ENCODE measurements at regions not wholly inside any gene's neighbourhood (a gene's known extent, or its start where the extent isn't known, plus 50 kb on each side); places are given as distances from the start of the nearest gene placed in this dataset.

GRCh38 chr5:61949679-61950435 lies 356.1 kb upstream of the KIF2A start:
- DNase-seq (ENCODE audit: low read depth in 4 of 4, low spot score in 1 of 4), result no peak

DNA sequence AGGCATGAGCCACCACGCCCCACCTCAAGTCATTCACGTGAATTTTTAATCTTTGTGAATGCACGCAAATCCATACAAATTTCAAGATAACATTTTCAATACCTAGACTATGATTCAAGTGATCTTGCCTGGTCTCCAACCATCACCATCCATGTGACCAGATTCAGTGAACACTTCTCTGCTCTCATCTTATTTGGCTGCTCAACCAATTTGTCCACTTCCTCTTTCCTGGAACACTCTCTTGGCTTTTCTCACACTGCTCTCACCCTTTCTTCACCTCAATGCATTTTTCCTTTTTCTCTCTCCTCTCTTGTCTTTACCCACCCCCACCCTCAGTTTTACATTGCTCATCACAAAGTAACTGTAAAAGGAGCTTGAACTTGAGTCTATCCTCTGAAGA lies 354.7 kb upstream of the KIF2A start:
- DNase-seq (ENCODE audit: low read depth in 4 of 4, low spot score in 1 of 4), result no peak

GRCh38 chr5:61953913-61954312 lies 352.1 kb upstream of the KIF2A start:
- DNase-seq (ENCODE audit: low read depth in 4 of 4, low spot score in 1 of 4), result no peak

GRCh38 chr5:61964201-61964600 lies 341.8 kb upstream of the KIF2A start:
- no peak for DNase-seq (ENCODE audit: low read depth in 4 of 4, low spot score in 1 of 4)

DNA sequence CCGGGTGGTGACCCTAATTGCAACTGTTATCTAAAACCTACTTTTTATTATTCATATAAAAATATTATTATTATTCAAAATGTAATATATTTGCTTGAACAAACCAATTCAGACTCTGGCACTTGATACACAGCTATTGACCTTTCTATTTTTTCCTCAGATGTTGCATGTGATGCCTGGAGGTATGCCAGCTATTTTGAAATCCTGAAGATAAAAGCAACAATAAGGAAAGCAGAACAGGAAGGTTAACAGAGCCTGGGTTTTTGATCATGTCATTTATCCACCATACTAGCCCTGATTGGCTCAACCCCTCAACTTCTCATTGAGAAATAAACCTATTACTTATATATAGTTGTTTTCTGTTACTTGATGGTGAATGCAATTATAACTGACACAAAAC lies 340.9 kb upstream of the KIF2A start:
- no peak for DNase-seq (ENCODE audit: low read depth in 4 of 4, low spot score in 1 of 4)

GRCh38 chr5:61965490-61965889 lies 340.5 kb upstream of the KIF2A start:
- DNase-seq (ENCODE audit: low read depth in 4 of 4, low spot score in 1 of 4), result no peak

DNA sequence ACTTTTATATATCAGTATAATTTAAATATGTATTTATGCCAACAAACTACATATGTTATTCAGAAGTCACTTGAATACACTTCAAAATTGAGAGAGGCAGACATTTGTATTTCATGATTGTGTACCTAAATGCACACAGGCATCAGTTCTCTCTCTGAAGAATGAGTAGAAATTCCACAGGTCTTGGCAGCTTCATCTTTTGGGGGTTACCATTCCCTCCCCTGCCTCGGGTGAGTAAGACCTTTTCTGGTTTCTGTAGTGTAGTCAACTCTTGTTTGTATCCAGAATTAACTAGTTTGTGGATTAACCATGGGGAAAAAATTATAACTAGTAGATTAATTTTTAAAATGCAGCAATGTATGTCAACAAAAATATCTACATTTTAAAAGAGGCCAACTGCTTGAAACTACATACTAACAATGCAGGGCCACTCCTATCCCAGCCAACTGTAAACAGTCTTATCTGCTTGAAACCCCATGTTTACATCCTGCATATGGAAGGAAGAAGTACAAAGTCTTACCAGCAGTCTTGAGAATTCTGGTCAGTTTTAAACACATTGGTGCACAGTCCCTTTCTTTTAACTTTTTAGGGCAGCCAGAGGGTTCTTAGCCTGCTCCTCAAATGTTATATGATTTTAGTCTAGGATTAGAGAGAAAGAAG lies 339.6 kb upstream of the KIF2A start:
- no peak for DNase-seq (ENCODE audit: low read depth in 4 of 4, low spot score in 1 of 4)

- no peak for DNase-seq (ENCODE audit: low read depth in 4 of 4, low spot score in 1 of 4)
Observed at GRCh38 chr5:61966997-61967396, 339.0 kb upstream of the KIF2A start.

DNA sequence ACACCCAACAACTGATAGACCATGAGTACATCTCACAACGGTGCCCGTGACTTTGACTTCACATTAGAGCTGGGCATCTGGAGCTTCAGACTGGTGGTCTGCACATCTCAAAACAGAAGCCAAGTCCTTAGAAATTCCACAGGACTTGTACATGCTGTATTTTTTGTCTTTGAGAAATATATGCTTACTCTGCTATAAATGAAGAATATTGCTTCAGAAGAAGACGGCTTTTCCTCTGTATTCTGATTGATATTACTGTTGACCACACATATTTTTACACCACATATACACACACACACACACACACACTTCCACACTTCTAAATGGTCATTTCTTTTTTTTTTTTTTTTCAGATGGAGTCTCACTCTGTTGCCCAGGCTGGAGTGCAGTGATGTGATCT lies 338.3 kb upstream of the KIF2A start:
- DNase-seq (ENCODE audit: low read depth in 4 of 4, low spot score in 1 of 4), result no peak

GRCh38 chr5:61969347-61969746 lies 336.7 kb upstream of the KIF2A start:
- DNase-seq (ENCODE audit: low read depth in 4 of 4, low spot score in 1 of 4), result no peak

GRCh38 chr5:61969755-61970154 lies 336.3 kb upstream of the KIF2A start:
- DNase-seq (ENCODE audit: low read depth in 4 of 4, low spot score in 1 of 4), result no peak

DNA sequence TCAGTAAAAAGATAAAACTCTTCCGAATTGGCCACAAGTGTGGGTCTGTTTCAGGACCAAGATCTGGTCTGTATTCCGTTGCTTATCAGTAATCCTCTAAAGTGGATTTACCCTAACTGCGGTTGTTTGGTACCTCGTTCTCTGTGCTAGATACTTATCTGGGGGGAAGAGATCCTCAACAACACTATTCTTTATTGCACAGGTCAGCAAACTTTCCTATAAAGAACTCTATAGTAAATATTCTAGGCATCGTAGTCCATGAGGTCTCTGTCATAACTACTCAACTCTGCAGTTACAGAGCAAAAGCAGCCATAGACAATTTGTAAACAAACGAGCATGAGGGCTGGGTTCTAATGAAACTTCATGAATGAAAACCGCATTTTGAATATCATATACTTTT lies 335.8 kb upstream of the KIF2A start:
- DNase-seq (ENCODE audit: low read depth in 4 of 4, low spot score in 1 of 4), result no peak

- DNase-seq (ENCODE audit: low read depth in 4 of 4, low spot score in 1 of 4), result no peak
Observed at GRCh38 chr5:61974680-61975079, 331.3 kb upstream of the KIF2A start.

DNA sequence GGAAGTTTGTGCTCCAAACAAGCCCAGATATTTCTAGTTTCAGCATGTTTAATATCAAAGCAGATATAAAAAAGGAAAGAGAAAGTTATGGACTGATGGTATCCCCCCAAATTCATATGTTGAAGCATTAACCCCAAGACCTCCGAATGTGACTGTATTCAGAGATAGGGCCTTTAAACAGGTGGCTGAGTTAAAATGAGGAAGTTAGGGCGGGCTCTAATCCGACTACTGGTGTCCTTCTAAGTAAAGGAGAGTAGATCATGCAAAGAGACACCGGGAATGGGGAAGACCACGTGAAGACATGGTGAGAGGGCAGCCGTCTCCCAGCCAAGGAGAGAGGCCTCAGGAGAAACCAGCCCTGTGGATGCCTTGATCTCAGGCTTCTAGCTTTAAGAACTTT lies 324.1 kb upstream of the KIF2A start:
- no peak for DNase-seq (ENCODE audit: low read depth in 4 of 4, low spot score in 1 of 4)

DNA sequence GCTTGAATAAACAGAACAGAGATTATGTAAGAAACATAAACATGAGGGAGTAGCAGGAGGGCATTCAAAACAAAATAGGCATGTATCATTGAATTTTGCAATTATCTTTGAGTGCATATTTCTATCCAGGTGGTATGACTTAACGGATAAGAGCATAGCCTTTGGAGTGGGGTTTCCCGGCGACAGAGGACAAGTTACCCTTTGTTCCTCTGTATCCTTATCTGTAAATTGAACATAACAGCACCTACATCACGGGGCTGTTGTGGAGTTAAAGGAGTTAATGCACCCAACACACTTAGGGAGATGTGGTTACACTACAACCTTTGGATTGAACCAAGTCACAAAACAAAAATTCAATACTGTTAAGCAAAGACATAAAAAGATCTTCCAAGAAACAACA lies 314.6 kb upstream of the KIF2A start:
- DNase-seq (ENCODE audit: low read depth in 4 of 4, low spot score in 1 of 4), result no peak

- no peak for DNase-seq (ENCODE audit: low read depth in 4 of 4, low spot score in 1 of 4)
Observed at GRCh38 chr5:61991866-61992265, 314.1 kb upstream of the KIF2A start.

DNA sequence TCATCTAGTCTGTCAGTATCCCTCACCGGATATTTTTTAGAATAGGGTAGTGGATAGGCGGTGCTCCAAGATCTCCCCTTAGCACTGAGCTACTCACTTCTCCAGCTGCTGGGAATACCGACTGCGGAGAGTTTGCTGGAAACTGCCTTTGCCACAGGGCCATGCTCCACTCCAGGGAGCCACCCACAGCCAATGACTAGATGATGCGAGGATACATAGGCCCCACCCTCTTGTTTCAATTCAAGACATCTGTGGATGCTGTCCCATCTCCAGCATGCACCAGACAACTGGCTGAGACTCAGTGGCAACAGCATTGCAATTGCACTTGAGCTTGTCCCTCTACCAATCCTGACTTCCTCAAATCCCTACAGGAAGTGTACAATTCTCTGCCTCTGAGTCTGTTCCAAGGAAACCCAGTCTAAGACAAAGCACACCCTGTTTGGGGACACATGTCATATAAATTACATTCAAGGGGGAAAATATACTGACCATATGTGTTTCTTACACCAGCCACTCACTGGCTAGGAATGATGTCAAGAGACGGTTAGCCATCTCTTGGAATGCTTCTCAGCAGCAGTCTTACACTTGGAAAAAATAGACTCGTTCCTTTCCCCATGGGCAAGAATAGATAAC lies 312.6 kb upstream of the KIF2A start:
- DNase-seq (ENCODE audit: low read depth in 4 of 4, low spot score in 1 of 4), result no peak

GRCh38 chr5:61994171-61994570 lies 311.8 kb upstream of the KIF2A start:
- DNase-seq (ENCODE audit: low read depth in 4 of 4, low spot score in 1 of 4), result no peak

GRCh38 chr5:61995486-61995885 lies 310.5 kb upstream of the KIF2A start:
- DNase-seq (ENCODE audit: low read depth in 4 of 4, low spot score in 1 of 4), result no peak

DNA sequence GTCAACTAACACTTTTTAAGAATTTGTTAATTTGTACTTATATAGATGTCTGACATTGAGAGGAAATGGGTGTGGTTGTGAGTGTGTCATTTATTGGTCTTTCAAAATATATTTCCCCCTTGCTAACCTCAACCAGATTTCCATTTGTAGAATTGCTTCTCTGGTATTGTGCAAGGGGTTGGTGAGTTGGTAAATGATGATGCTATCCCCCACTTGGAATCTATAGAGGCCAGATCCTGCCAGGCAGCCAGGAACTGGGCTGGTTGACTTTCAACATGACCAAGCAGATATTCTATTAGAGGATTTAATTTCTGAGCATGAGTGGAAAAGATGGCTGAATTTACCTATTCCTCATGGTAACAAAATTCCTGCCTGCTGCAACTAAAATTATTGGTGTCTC lies 306.6 kb upstream of the KIF2A start:
- no peak for DNase-seq (ENCODE audit: low read depth in 4 of 4, low spot score in 1 of 4)

- DNase-seq (ENCODE audit: low read depth in 4 of 4, low spot score in 1 of 4), result no peak
Observed at GRCh38 chr5:62000646-62001045, 305.4 kb upstream of the KIF2A start.

GRCh38 chr5:62001640-62002039 lies 304.4 kb upstream of the KIF2A start:
- DNase-seq (ENCODE audit: low read depth in 4 of 4, low spot score in 1 of 4), result no peak

DNA sequence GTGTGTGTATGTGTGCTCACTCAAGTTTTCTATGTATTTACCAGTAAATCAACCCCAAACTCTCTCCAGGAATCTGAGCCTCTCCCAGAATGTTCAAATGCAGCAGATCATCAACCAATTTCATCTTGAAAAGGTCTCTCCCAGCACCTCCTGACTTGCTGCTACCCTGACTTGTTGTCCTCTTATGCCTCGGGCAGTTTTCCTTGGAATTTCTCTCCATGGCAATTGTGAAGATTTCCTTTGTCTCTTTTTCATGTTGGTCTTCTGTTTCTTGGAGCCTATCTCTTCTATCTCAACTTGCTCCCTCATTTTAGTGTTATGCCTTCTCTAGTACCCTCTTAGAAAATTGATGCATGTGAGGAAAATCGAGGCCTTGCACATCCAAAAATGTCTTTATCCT lies 303.6 kb upstream of the KIF2A start:
- no peak for DNase-seq (ENCODE audit: low read depth in 4 of 4, low spot score in 1 of 4)
